ENCODE measurements at regions not wholly inside any gene's neighbourhood (a gene's known extent, or its start where the extent isn't known, plus 50 kb on each side); places are given as distances from the start of the nearest gene placed in this dataset.

DNA sequence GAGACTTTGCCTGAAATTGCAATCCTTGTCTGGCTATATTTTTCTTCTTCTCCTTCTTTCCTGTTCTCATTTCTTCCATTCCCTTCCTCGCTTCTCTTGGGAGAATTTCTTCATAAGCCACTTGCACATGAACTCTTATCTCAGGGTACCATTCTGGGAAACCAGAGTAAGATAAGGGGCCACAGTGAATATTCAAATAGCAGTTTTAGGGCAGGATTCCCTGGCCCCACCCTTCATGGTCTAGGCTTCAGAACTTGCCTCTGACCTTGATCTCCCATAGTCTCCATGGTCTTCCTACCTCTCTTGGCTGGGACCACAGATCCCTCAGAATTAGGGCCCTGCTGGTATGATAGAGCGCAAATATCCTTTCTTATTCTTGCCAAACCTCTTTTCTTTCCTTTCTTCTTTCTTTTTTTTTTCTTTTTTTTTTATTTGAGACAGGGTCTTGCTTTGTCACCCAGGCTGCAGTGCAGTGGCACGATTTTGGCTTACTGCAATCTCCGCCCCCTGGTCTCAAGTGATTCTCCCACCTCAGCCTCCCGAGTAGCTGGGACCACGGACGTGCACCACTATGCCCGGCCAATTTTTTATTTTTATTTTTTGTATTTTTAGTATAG is 123.0 kb upstream of the CITED2 start (continued):
- TF ChIP-seq, protein P1, sequence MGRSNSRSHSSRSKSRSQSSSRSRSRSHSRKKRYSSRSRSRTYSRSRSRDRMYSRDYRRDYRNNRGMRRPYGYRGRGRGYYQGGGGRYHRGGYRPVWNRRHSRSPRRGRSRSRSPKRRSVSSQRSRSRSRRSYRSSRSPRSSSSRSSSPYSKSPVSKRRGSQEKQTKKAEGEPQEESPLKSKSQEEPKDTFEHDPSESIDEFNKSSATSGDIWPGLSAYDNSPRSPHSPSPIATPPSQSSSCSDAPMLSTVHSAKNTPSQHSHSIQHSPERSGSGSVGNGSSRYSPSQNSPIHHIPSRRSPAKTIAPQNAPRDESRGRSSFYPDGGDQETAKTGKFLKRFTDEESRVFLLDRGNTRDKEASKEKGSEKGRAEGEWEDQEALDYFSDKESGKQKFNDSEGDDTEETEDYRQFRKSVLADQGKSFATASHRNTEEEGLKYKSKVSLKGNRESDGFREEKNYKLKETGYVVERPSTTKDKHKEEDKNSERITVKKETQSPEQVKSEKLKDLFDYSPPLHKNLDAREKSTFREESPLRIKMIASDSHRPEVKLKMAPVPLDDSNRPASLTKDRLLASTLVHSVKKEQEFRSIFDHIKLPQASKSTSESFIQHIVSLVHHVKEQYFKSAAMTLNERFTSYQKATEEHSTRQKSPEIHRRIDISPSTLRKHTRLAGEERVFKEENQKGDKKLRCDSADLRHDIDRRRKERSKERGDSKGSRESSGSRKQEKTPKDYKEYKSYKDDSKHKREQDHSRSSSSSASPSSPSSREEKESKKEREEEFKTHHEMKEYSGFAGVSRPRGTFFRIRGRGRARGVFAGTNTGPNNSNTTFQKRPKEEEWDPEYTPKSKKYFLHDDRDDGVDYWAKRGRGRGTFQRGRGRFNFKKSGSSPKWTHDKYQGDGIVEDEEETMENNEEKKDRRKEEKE (IDR thresholded peaks at IDR 0.05; ENCODE audit: borderline replicate concordance in 1 of 2, control insufficient read depth in 1 of 2, low read depth in 2 of 2, low read length in 1 of 2): no peak
- no peak for TF ChIP-seq ILK (tag; IDR thresholded peaks at IDR 0.05; ENCODE audit: borderline replicate concordance, low read depth)
- no peak for TF ChIP-seq ZNF785 (CRISPR knock-in tag; IDR thresholded peaks at IDR 0.05)
- no peak for TF ChIP-seq CAMTA2 (CRISPR knock-in tag; conservative IDR thresholded peaks at IDR 0.05)
- TF ChIP-seq, protein P2, sequence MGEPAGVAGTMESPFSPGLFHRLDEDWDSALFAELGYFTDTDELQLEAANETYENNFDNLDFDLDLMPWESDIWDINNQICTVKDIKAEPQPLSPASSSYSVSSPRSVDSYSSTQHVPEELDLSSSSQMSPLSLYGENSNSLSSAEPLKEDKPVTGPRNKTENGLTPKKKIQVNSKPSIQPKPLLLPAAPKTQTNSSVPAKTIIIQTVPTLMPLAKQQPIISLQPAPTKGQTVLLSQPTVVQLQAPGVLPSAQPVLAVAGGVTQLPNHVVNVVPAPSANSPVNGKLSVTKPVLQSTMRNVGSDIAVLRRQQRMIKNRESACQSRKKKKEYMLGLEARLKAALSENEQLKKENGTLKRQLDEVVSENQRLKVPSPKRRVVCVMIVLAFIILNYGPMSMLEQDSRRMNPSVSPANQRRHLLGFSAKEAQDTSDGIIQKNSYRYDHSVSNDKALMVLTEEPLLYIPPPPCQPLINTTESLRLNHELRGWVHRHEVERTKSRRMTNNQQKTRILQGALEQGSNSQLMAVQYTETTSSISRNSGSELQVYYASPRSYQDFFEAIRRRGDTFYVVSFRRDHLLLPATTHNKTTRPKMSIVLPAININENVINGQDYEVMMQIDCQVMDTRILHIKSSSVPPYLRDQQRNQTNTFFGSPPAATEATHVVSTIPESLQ (CRISPR knock-in tag; IDR thresholded peaks at IDR 0.05): no peak
- no peak for TF ChIP-seq DDX20 (tag; IDR thresholded peaks at IDR 0.05; ENCODE audit: low read depth)
- TF ChIP-seq ASH1L (IDR thresholded peaks at IDR 0.05; ENCODE audit: borderline replicate concordance, low read depth, partially characterized antibody): no peak
- peak; percentile 98 for TF ChIP-seq SMARCA4 (IDR thresholded peaks at IDR 0.05)
- no peak for TF ChIP-seq ZNF696 (CRISPR knock-in tag; conservative IDR thresholded peaks at IDR 0.05)
- TF ChIP-seq, protein P3, sequence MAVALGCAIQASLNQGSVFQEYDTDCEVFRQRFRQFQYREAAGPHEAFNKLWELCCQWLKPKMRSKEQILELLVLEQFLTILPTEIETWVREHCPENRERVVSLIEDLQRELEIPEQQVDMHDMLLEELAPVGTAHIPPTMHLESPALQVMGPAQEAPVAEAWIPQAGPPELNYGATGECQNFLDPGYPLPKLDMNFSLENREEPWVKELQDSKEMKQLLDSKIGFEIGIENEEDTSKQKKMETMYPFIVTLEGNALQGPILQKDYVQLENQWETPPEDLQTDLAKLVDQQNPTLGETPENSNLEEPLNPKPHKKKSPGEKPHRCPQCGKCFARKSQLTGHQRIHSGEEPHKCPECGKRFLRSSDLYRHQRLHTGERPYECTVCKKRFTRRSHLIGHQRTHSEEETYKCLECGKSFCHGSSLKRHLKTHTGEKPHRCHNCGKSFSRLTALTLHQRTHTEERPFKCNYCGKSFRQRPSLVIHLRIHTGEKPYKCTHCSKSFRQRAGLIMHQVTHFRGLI (CRISPR knock-in tag; IDR thresholded peaks at IDR 0.05): 0 out of 2 replicates have a peak, but pooled peaks have one; percentile 12
- no peak for TF ChIP-seq NELFE (IDR thresholded peaks at IDR 0.05; ENCODE audit: insufficient read depth, insufficient read length)
- peak in 1 of 2 experiments; percentile 43; a peak in 1 of 4 replicates for TF ChIP-seq MAZ (CRISPR knock-in tag; conservative IDR thresholded peaks at IDR 0.05 in 1 of 2, IDR thresholded peaks at IDR 0.05 in 1 of 2)
- no peak for TF ChIP-seq SRSF9 (IDR thresholded peaks at IDR 0.05; ENCODE audit: borderline replicate concordance, low read depth, low read length)
- no peak for TF ChIP-seq ZNF780A (CRISPR knock-in tag; IDR thresholded peaks at IDR 0.05)
- no peak for TF ChIP-seq KHSRP (IDR thresholded peaks at IDR 0.05)
- no peak for TF ChIP-seq FUS (optimal IDR thresholded peaks at IDR 0.05; ENCODE audit: low read depth, low read length)
- TF ChIP-seq FOXA1 (IDR thresholded peaks at IDR 0.05; ENCODE audit: borderline replicate concordance): no peak
- peak; percentile 90 for TF ChIP-seq PML (IDR thresholded peaks at IDR 0.05; ENCODE audit: low read length)
- TF ChIP-seq PURB (CRISPR knock-in tag; IDR thresholded peaks at IDR 0.05; ENCODE audit: low read depth): no peak
- no peak for TF ChIP-seq ZC3H11A (IDR thresholded peaks at IDR 0.05; ENCODE audit: low read depth, low read length)
- TF ChIP-seq, protein P4, sequence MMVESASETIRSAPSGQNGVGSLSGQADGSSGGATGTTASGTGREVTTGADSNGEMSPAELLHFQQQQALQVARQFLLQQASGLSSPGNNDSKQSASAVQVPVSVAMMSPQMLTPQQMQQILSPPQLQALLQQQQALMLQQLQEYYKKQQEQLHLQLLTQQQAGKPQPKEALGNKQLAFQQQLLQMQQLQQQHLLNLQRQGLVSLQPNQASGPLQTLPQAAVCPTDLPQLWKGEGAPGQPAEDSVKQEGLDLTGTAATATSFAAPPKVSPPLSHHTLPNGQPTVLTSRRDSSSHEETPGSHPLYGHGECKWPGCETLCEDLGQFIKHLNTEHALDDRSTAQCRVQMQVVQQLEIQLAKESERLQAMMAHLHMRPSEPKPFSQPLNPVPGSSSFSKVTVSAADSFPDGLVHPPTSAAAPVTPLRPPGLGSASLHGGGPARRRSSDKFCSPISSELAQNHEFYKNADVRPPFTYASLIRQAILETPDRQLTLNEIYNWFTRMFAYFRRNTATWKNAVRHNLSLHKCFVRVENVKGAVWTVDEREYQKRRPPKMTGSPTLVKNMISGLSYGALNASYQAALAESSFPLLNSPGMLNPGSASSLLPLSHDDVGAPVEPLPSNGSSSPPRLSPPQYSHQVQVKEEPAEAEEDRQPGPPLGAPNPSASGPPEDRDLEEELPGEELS (CRISPR knock-in tag; IDR thresholded peaks at IDR 0.05; ENCODE audit: borderline replicate concordance): no peak

All from K562 (cell line).